SK-N-SH (cell line): ENCODE measurements at regions not wholly inside any gene's neighbourhood (a gene's known extent, or its start where the extent isn't known, plus 50 kb on each side); places are given as distances from the start of the nearest gene placed in this dataset.

Source experiments
- CHD2 ChIP-seq: fragments of 150-350 bp; IDR thresholded peaks from 2 replicates; pipeline ENCODE4 v1.6.1; 2018; ENCODE audit warnings: low read length; ENCODE audit not compliant: partially characterized antibody
- ELF1 ChIP-seq: IDR thresholded peaks from 2 replicates; pipeline ENCODE4 v1.4.0; 2012
- EP300 ChIP-seq, 2 experiments: IDR thresholded peaks; 2 replicates each; pipeline versions ENCODE4 v1.4.0 to v1.6.1; 2012; ENCODE audit warnings: borderline replicate concordance in 1 of 2, low read depth in 1 of 2, low read length in 1 of 2
- EZH2phosphoT487 ChIP-seq: fragments of 200-600 bp; sonication (generic); IDR thresholded peaks from 2 replicates; pipeline ENCODE4 v1.6.1; 2017; ENCODE audit warnings: low read depth, mixed run types, mild to moderate bottlenecking, antibody characterized with exemption, moderate library complexity, borderline replicate concordance
- GABPA ChIP-seq: IDR thresholded peaks from 2 replicates; pipeline ENCODE4 v1.4.0; 2012; ENCODE audit warnings: low read depth, mild to moderate bottlenecking
- JUND ChIP-seq: IDR thresholded peaks from 2 replicates; pipeline ENCODE4 v1.4.0; 2012
- MEF2A ChIP-seq: IDR thresholded peaks from 2 replicates; pipeline ENCODE4 v1.4.0; 2012; ENCODE audit warnings: low read depth, borderline replicate concordance
- POLR2AphosphoS5 ChIP-seq: IDR thresholded peaks from 2 replicates; pipeline ENCODE4 v1.6.1; 2012; ENCODE audit warnings: low read depth, low read length
- RAD21 ChIP-seq: IDR thresholded peaks from 2 replicates; pipeline ENCODE4 v1.6.1; 2012; ENCODE audit warnings: mild to moderate bottlenecking, low read length
- RCOR1 ChIP-seq: fragments of 150-350 bp; IDR thresholded peaks from 2 replicates; pipeline ENCODE4 v1.6.1; 2017; ENCODE audit warnings: antibody characterized with exemption, low read length
- TCF12 ChIP-seq: IDR thresholded peaks from 2 replicates; pipeline ENCODE4 v1.4.0; 2012
- TF ChIP-seq, protein P1 (sequence below): fragments of 200-600 bp; sonication (generic); IDR thresholded peaks from 2 replicates; pipeline ENCODE4 v1.6.1; 2017; ENCODE audit warnings: antibody characterized with exemption, mild to moderate bottlenecking, moderate library complexity
- TF ChIP-seq, protein P2 (sequence below): IDR thresholded peaks from 2 replicates; pipeline ENCODE4 v1.4.0; 2012; ENCODE audit warnings: low read depth
- TF ChIP-seq, protein P3 (sequence below): fragments of 150-350 bp; IDR thresholded peaks from 2 replicates; pipeline ENCODE4 v1.6.1; 2017; ENCODE audit warnings: antibody characterized with exemption, low read length, low read depth, borderline replicate concordance

DNA sequence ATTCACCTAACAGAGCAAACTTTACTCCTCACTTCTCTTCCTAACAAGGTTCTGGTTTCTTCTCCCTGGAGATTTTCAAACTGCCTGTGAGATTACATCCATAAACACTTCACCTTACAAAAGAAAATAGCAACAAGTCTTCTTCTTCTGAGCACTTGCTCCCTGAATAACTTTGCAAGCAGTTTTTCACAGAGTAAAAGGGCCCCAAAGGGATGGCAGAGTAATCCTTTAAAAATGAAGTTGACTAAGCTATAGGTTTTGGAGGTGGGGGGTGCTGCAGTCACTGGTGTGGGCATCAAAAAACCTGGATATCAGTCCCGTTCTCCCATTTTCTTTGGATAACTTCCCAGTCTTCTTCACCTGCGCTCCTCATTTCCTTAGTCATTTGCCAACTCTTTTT is 484.9 kb downstream of the MIAT start:
- TF ChIP-seq POLR2AphosphoS5 (no peak), RCOR1 (no peak), EZH2phosphoT487 (no peak), RAD21 (no peak), GABPA (no peak), TCF12 (no peak), ELF1 (no peak), JUND (no peak), MEF2A (no peak), EP300 (IDR thresholded peaks at IDR 0.05; ENCODE audit: borderline replicate concordance in 1 of 2, low read depth in 1 of 2, low read length in 1 of 2) (no peak), CHD2 (no peak)
- TF ChIP-seq, protein P1, sequence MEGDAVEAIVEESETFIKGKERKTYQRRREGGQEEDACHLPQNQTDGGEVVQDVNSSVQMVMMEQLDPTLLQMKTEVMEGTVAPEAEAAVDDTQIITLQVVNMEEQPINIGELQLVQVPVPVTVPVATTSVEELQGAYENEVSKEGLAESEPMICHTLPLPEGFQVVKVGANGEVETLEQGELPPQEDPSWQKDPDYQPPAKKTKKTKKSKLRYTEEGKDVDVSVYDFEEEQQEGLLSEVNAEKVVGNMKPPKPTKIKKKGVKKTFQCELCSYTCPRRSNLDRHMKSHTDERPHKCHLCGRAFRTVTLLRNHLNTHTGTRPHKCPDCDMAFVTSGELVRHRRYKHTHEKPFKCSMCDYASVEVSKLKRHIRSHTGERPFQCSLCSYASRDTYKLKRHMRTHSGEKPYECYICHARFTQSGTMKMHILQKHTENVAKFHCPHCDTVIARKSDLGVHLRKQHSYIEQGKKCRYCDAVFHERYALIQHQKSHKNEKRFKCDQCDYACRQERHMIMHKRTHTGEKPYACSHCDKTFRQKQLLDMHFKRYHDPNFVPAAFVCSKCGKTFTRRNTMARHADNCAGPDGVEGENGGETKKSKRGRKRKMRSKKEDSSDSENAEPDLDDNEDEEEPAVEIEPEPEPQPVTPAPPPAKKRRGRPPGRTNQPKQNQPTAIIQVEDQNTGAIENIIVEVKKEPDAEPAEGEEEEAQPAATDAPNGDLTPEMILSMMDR = no peak
- TF ChIP-seq, protein P2, sequence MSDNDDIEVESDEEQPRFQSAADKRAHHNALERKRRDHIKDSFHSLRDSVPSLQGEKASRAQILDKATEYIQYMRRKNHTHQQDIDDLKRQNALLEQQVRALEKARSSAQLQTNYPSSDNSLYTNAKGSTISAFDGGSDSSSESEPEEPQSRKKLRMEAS = no peak
- TF ChIP-seq, protein P3, sequence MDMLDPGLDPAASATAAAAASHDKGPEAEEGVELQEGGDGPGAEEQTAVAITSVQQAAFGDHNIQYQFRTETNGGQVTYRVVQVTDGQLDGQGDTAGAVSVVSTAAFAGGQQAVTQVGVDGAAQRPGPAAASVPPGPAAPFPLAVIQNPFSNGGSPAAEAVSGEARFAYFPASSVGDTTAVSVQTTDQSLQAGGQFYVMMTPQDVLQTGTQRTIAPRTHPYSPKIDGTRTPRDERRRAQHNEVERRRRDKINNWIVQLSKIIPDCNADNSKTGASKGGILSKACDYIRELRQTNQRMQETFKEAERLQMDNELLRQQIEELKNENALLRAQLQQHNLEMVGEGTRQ = no peak
